DND-41 (cell line): ENCODE measurements at regions not wholly inside any gene's neighbourhood (a gene's known extent, or its start where the extent isn't known, plus 50 kb on each side); places are given as distances from the start of the nearest gene placed in this dataset.

Experiments used
- ATAC-seq: fragments of 200-7000 bp; cut with Tn5 transposase; 3 replicates; pipeline ENCODE4 v1.9.1; 2021; ENCODE audit warnings: low read depth; ENCODE audit not compliant: insufficient read depth
- DNase-seq: peaks from one replicate; pipeline ENCODE4 v3.0.0-alpha.2; 2020
- H2AFZ ChIP-seq: 2 replicates; pipeline ENCODE4 v1.6.0; 2012; ENCODE audit warnings: low read depth, low read length
- H3K27ac ChIP-seq: 2 replicates; pipeline ENCODE4 v1.5.1; 2012; ENCODE audit warnings: low read length, inconsistent platforms
- H3K27me3 ChIP-seq: fragments of 200-600 bp; sonication (generic); 2 replicates; pipeline ENCODE4 v1.6.0; 2012; ENCODE audit warnings: low read length, mild to moderate bottlenecking, inconsistent platforms; ENCODE audit not compliant: insufficient read depth, poor library complexity
- H3K36me3 ChIP-seq: 2 replicates; pipeline ENCODE4 v1.5.1; 2012; ENCODE audit warnings: low read length, inconsistent platforms; ENCODE audit not compliant: insufficient read depth
- H3K4me1 ChIP-seq: 2 replicates; pipeline ENCODE4 v1.5.1; 2012; ENCODE audit warnings: mild to moderate bottlenecking, low read length; ENCODE audit not compliant: insufficient read depth
- H3K4me2 ChIP-seq: 2 replicates; pipeline ENCODE4 v1.6.0; 2012; ENCODE audit warnings: mild to moderate bottlenecking, moderate library complexity, low read length, inconsistent platforms; ENCODE audit not compliant: insufficient read depth
- H3K4me3 ChIP-seq, 2 experiments: fragments of 200-600 bp in 1 of 2; shearing (Covaris generic) in 1 of 2; 2 replicates each; pipeline ENCODE4 v1.5.1; 2012 to 2016; ENCODE audit warnings: inconsistent platforms in 2 of 2, low read length in 2 of 2, mild to moderate bottlenecking in 2 of 2, low read depth in 1 of 2, moderate library complexity in 1 of 2
- H3K79me2 ChIP-seq: 2 replicates; pipeline ENCODE4 v1.6.0; 2012; ENCODE audit warnings: low read length, inconsistent platforms; ENCODE audit not compliant: insufficient read depth
- H3K9ac ChIP-seq: 2 replicates; pipeline ENCODE4 v1.6.0; 2012; ENCODE audit warnings: low read depth, mild to moderate bottlenecking, inconsistent platforms, low read length, moderate library complexity
- H3K9me3 ChIP-seq: 2 replicates; pipeline ENCODE4 v1.5.1; 2012; ENCODE audit warnings: low read length, moderate library complexity, mild to moderate bottlenecking, inconsistent platforms; ENCODE audit not compliant: insufficient read depth, severe bottlenecking
- H4K20me1 ChIP-seq: 2 replicates; pipeline ENCODE4 v1.6.0; 2012; ENCODE audit warnings: low read length; ENCODE audit not compliant: insufficient read depth
- CTCF ChIP-seq: IDR thresholded peaks from 2 replicates; pipeline ENCODE4 v1.5.1; 2012; ENCODE audit warnings: borderline replicate concordance, low read length, moderate library complexity, mild to moderate bottlenecking; ENCODE audit not compliant: poor library complexity, severe bottlenecking; ENCODE audit errors: extremely low read depth
- EZH2 ChIP-seq: IDR thresholded peaks from 3 replicates; pipeline ENCODE4 v1.6.1; 2012; ENCODE audit warnings: borderline replicate concordance, low read depth, mild to moderate bottlenecking, moderate library complexity, low read length, inconsistent platforms; ENCODE audit not compliant: severe bottlenecking

GRCh38 chr2:57139179-57139578 is 907.4 kb upstream of the VRK2 start:
- Histone ChIP-seq H3K36me3 (no peaks in the 10 kb centered on the region), H3K9ac (no peak overlapping the region), H2AFZ (no peak overlapping the region), H3K4me2 (no peak overlapping the region), H3K9me3 (no peaks in the 10 kb centered on the region), H3K27me3 (no peaks in the 10 kb centered on the region), H3K27ac (no peak overlapping the region), H3K4me1 (no peaks in the 10 kb centered on the region), H4K20me1 (no peaks in the 10 kb centered on the region), H3K79me2 (no peaks in the 10 kb centered on the region), H3K4me3 (no peak overlapping the region)
- DNase-seq: no peak
- TF ChIP-seq EZH2 (no peak), CTCF (no peak)
- no peak for ATAC-seq

- H3K36me3 ChIP-seq: no peaks in the 10 kb centered on the region
- no peaks in the 10 kb centered on the region for H3K4me1 ChIP-seq
- H2AFZ ChIP-seq: no peak overlapping the region
- H3K4me3 ChIP-seq: no peak overlapping the region
- H3K27me3 ChIP-seq: no peaks in the 10 kb centered on the region
- no peak overlapping the region for H3K4me2 ChIP-seq
- H3K9ac ChIP-seq: no peak overlapping the region
- ATAC-seq: no peak
- TF ChIP-seq EZH2 (no peak), CTCF (no peak)
- DNase-seq: no peak
- no peaks in the 10 kb centered on the region for H4K20me1 ChIP-seq
- H3K9me3 ChIP-seq: no peaks in the 10 kb centered on the region
- no peak overlapping the region for H3K27ac ChIP-seq
- H3K79me2 ChIP-seq: no peaks in the 10 kb centered on the region
Observed at GRCh38 chr2:57141269-57141668, 905.3 kb upstream of the VRK2 start.

- DNase-seq (no peak), ATAC-seq (no peak)
- no peaks in the 10 kb centered on the region for H3K9me3 ChIP-seq
- no peaks in the 10 kb centered on the region for H3K79me2 ChIP-seq
- H3K4me2 ChIP-seq: no peak overlapping the region
- H4K20me1 ChIP-seq: no peaks in the 10 kb centered on the region
- no peak for TF ChIP-seq EZH2
- no peak for TF ChIP-seq CTCF
- H3K9ac ChIP-seq: no peak overlapping the region
- H3K27ac ChIP-seq: no peak overlapping the region
- no peak overlapping the region for H2AFZ ChIP-seq
- no peaks in the 10 kb centered on the region for H3K36me3 ChIP-seq
- no peaks in the 10 kb centered on the region for H3K4me1 ChIP-seq
- no peaks in the 10 kb centered on the region for H3K27me3 ChIP-seq
- no peak overlapping the region for H3K4me3 ChIP-seq
Observed at GRCh38 chr2:57146951-57147350, 899.7 kb upstream of the VRK2 start.
